B cell (primary cell): ENCODE measurements at regions not wholly inside any gene's neighbourhood (a gene's known extent, or its start where the extent isn't known, plus 50 kb on each side); places are given as distances from the start of the nearest gene placed in this dataset.

Experiments used
- ATAC-seq: fragments of 200-7000 bp; cut with Tn5 transposase; one replicate; pipeline ENCODE4 v1.10.0; 2021; ENCODE audit warnings: low read depth, mild to moderate bottlenecking, moderate number of reproducible peaks, moderate library complexity
- CTCF ChIA-PET: fragments of 350-600 bp; sonication (Branson Sonifier 250); formaldehyde crosslinking; loops from one replicate; lab custom pipeline; 2021; ENCODE audit warnings: antibody characterized with exemption, inconsistent platforms; lab: Charles Lee
- POLR2A ChIA-PET: fragments of 350-600 bp; sonication (Branson Sonifier 250); formaldehyde crosslinking; loops from one replicate; lab custom pipeline; 2021; ENCODE audit warnings: antibody characterized with exemption; lab: Charles Lee
- DNase-seq: peaks from one replicate; pipeline ENCODE4 v3.0.0; 2013
- H2AFZ ChIP-seq: 2 replicates; pipeline ENCODE4 v1.6.1; 2012; ENCODE audit warnings: mild to moderate bottlenecking, low read depth, low read length; ENCODE audit not compliant: insufficient read depth, poor library complexity, severe bottlenecking
- H3K27ac ChIP-seq, 2 donors: 1 replicate in 1 of 2; 2 replicates in 1 of 2; pipeline ENCODE4 v1.5.1; 2012 to 2013; ENCODE audit warnings: low read length in 2 of 2, mild to moderate bottlenecking in 2 of 2, moderate library complexity in 1 of 2
- H3K27me3 ChIP-seq, 4 experiments: fragments of 200-600 bp in 1 of 4; sonication (generic) in 1 of 4; replicated peaks in 1 of 4; 1 replicate in 2 of 4; 2 replicates in 2 of 4; pipeline versions ENCODE4 v1.6.1 to v1.7.0; 2013 to 2016; ENCODE audit warnings: low read length in 3 of 4, mild to moderate bottlenecking in 2 of 4, mixed read lengths in 1 of 4, moderate library complexity in 1 of 4; ENCODE audit not compliant: insufficient read depth in 4 of 4, control insufficient read depth in 3 of 4; ENCODE audit errors: control extremely low read depth in 1 of 4
- H3K36me3 ChIP-seq, 2 experiments: replicated peaks in 1 of 2; 1 replicate in 1 of 2; 2 replicates in 1 of 2; pipeline versions ENCODE4 v1.6.1 to v1.7.1; 2013; ENCODE audit warnings: low read length in 1 of 2; ENCODE audit not compliant: insufficient read depth in 2 of 2, control insufficient read depth in 1 of 2; ENCODE audit errors: control extremely low read depth in 1 of 2, extremely low read depth in 1 of 2
- H3K4me1 ChIP-seq, 2 donors: fragments of 200-600 bp in 1 of 2; sonication (generic) in 1 of 2; 1 replicate in 1 of 2; 2 replicates in 1 of 2; pipeline versions ENCODE4 v1.5.1 to v1.6.1; 2013 to 2017; ENCODE audit warnings: low read length in 2 of 2; ENCODE audit not compliant: control insufficient read depth in 2 of 2, insufficient read depth in 2 of 2
- H3K4me2 ChIP-seq: replicated peaks from 2 replicates; pipeline ENCODE3; 2012; ENCODE audit warnings: mild to moderate bottlenecking, low read depth, low read length; ENCODE audit not compliant: poor library complexity, severe bottlenecking
- H3K4me3 ChIP-seq, 5 experiments: fragments of 200-600 bp in 1 of 5; sonication (generic) in 1 of 5; 1 replicate in 3 of 5; 2 replicates in 2 of 5; pipeline versions ENCODE4 v1.5.1 to v1.7.0; 2011 to 2016; ENCODE audit warnings: low read length in 4 of 5, mild to moderate bottlenecking in 4 of 5, low read depth in 2 of 5, control low read depth in 1 of 5, moderate library complexity in 1 of 5; ENCODE audit not compliant: insufficient read depth in 1 of 5; ENCODE audit errors: control extremely low read depth in 1 of 5, extremely low read depth in 1 of 5
- H3K79me2 ChIP-seq: fragments of 200-600 bp; sonication (generic); one replicate; pipeline ENCODE4 v1.6.0; 2016; ENCODE audit warnings: low read length; ENCODE audit not compliant: control insufficient read depth, insufficient read depth
- H3K9ac ChIP-seq: fragments of 200-600 bp; sonication (generic); 2 replicates; pipeline ENCODE4 v1.6.1; 2017; ENCODE audit warnings: mild to moderate bottlenecking, low read length, moderate library complexity
- H3K9me3 ChIP-seq, 3 donors: one replicate each; pipeline versions ENCODE4 v1.6.1 to v1.7.1; 2013; ENCODE audit warnings: low read length in 2 of 3; ENCODE audit not compliant: control insufficient read depth in 2 of 3, insufficient read depth in 1 of 3; ENCODE audit errors: control extremely low read depth in 1 of 3
- H4K20me1 ChIP-seq: 2 replicates; pipeline ENCODE4 v1.6.0; 2012; ENCODE audit warnings: mild to moderate bottlenecking, low read length; ENCODE audit not compliant: insufficient read depth, control insufficient read depth, poor library complexity, severe bottlenecking
- H3K27ac Mint-ChIP-seq: one replicate; pipeline ENCODE4 v1.8.0; 2021; ENCODE audit warnings: mixed read lengths
- H3K27me3 Mint-ChIP-seq: one replicate; pipeline ENCODE4 v1.8.0; 2021; ENCODE audit warnings: mixed read lengths
- H3K4me1 Mint-ChIP-seq: one replicate; pipeline ENCODE4 v1.8.0; 2021; ENCODE audit warnings: mixed read lengths
- H3K4me3 Mint-ChIP-seq: one replicate; pipeline ENCODE4 v1.8.0; 2021; ENCODE audit warnings: mixed read lengths
- H3K9me3 Mint-ChIP-seq: one replicate; pipeline ENCODE4 v1.8.0; 2022; ENCODE audit warnings: mixed read lengths; ENCODE audit not compliant: insufficient read depth
- EZH2 ChIP-seq: IDR thresholded peaks from 2 replicates; pipeline ENCODE4 v1.6.1; 2012; ENCODE audit warnings: borderline replicate concordance, low read depth, mild to moderate bottlenecking, moderate library complexity, low read length; ENCODE audit not compliant: insufficient read depth, poor library complexity, severe bottlenecking
- WGBS: methylation state at CpG from one replicate; pipeline ENCODE4 v1.1.5; 2013; ENCODE audit warnings: missing lambda C conversion rate; ENCODE audit not compliant: insufficient coverage; 5-methylcytosine and 5-hydroxymethylcytosine counted together
- intact Hi-C: fragments of 100-400 bp; cut with micrococcal nuclease; formaldehyde crosslinking; loops from one replicate; pipeline ENCODE4 v1.10.0; 2022
- TF ChIP-seq, protein P1 (sequence below): fragments of 200-600 bp; IDR thresholded peaks from one replicate; pipeline ENCODE4 v1.8.0; 2022; ENCODE audit warnings: antibody characterized with exemption, mild to moderate bottlenecking

DNA sequence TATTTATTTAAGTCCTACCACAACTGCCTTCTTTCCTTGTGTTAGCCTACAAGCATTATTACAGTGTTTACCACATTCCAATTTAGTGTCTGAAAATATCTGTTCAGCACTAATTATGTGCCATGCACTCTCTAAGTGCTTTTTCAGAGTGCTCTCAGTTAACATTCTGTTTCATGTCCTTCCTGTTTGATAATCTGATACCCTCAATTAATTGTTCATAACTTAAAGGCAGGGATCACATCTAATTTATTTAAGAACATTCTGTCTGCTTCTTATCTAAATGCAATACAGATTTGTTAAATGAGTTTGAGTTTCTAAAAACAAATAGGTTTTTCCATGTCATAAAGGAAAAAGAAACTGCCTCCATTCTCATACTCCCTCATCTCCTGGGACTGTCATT is 649.6 kb upstream of the ATXN8OS start:
- intact Hi-C loops: no loop called here
- no peaks in the 10 kb centered on the region for H3K27me3 Mint-ChIP-seq
- Histone ChIP-seq H3K4me3 (no peak overlapping the region), H3K27me3 (no peaks in the 10 kb centered on the region), H2AFZ (no peak overlapping the region), H4K20me1 (no peaks in the 10 kb centered on the region), H3K79me2 (no peaks in the 10 kb centered on the region), H3K4me2 (no peak overlapping the region), H3K9me3 (no peaks in the 10 kb centered on the region), H3K9ac (no peak overlapping the region), H3K27ac (no peak overlapping the region), H3K4me1 (no peaks in the 10 kb centered on the region), H3K36me3 (no peaks in the 10 kb centered on the region)
- no peak for ATAC-seq
- ChIA-PET CTCF (no interaction called here), POLR2A (no interaction called here)
- no peak for DNase-seq
- peaks cover 7% of the 10 kb centered on the region for H3K9me3 Mint-ChIP-seq
- TF ChIP-seq EZH2: no peak
- TF ChIP-seq, protein P1, sequence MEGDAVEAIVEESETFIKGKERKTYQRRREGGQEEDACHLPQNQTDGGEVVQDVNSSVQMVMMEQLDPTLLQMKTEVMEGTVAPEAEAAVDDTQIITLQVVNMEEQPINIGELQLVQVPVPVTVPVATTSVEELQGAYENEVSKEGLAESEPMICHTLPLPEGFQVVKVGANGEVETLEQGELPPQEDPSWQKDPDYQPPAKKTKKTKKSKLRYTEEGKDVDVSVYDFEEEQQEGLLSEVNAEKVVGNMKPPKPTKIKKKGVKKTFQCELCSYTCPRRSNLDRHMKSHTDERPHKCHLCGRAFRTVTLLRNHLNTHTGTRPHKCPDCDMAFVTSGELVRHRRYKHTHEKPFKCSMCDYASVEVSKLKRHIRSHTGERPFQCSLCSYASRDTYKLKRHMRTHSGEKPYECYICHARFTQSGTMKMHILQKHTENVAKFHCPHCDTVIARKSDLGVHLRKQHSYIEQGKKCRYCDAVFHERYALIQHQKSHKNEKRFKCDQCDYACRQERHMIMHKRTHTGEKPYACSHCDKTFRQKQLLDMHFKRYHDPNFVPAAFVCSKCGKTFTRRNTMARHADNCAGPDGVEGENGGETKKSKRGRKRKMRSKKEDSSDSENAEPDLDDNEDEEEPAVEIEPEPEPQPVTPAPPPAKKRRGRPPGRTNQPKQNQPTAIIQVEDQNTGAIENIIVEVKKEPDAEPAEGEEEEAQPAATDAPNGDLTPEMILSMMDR: no peak
- no peak overlapping the region for H3K4me3 Mint-ChIP-seq
- H3K4me1 Mint-ChIP-seq: no peaks in the 10 kb centered on the region
- H3K27ac Mint-ChIP-seq: no peak overlapping the region

DNA sequence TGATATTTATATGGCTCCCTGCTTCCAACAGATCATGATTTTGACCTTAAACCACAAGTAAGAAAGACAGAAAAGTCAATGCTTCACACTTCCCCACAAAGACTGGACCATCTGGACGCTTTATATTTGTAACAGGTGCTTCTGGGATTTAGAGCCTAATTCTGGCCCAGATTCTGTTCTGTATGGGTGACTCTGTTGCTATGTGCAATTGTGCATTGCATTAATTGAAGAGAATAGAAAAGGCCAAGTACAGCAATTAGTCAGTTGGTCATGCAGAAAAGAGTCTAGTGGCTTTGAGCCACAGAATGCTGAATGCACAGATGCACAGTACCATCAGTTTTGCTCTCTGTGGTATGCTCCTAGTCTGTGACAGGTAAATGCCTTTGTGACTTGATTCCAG is 657.4 kb upstream of the ATXN8OS start:
- 40% methylated on average over 1 of the region's 1 CpG for WGBS
- intact Hi-C loops: no loop called here
- no peak overlapping the region for H3K27ac ChIP-seq

More for the DNA sequence above, 657.4 kb upstream of the ATXN8OS start:
- Histone ChIP-seq H3K9ac (no peak overlapping the region), H3K27me3 (no peaks in the 10 kb centered on the region), H3K4me2 (no peak overlapping the region), H4K20me1 (no peaks in the 10 kb centered on the region), H3K36me3 (no peaks in the 10 kb centered on the region), H3K4me3 (no peak overlapping the region), H3K4me1 (no peaks in the 10 kb centered on the region), H3K9me3 (no peaks in the 10 kb centered on the region), H3K79me2 (no peaks in the 10 kb centered on the region), H2AFZ (no peak overlapping the region)
- ChIA-PET POLR2A (no interaction called here), CTCF (no interaction called here)
- ATAC-seq: no peak
- H3K27me3 Mint-ChIP-seq: no peaks in the 10 kb centered on the region
- no peak overlapping the region for H3K4me3 Mint-ChIP-seq
- H3K9me3 Mint-ChIP-seq: peaks cover 7% of the 10 kb centered on the region
- DNase-seq: no peak
- no peaks in the 10 kb centered on the region for H3K4me1 Mint-ChIP-seq
- TF ChIP-seq, protein P1: no peak
- no peak for TF ChIP-seq EZH2
- no peak overlapping the region for H3K27ac Mint-ChIP-seq
